ENCODE measurements at regions not wholly inside any gene's neighbourhood (a gene's known extent, or its start where the extent isn't known, plus 50 kb on each side); places are given as distances from the start of the nearest gene placed in this dataset.

DNA sequence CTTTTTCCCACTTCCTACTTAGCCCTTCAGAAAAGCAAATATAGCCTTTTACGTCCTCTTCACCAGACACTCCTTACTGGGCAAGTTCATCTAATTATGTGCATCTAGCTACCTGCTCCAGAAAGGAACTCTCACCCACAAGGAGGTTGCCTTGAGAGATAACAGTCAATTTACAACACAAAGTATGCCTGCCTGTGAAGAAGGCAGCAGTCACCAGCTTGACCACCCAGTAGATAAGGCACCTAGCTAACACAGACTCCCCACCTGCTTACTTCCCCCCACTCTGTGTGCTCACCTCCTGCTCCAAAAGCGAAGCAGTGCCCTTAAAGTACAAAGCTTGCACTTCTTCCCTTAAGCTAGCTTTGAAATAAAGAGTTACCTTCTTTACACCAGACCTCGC is 111.7 kb upstream of the MRPS30 start:
- TF ChIP-seq ZNF747 (CRISPR knock-in tag; IDR thresholded peaks at IDR 0.05; ENCODE audit: borderline replicate concordance) (no peak), ZBTB21 (CRISPR knock-in tag; IDR thresholded peaks at IDR 0.05) (no peak), SP1 (IDR thresholded peaks at IDR 0.05) (no peak), SP1 (CRISPR knock-in tag; IDR thresholded peaks at IDR 0.05) (no peak), MAX (IDR thresholded peaks at IDR 0.05) (no peak), ATF4 (CRISPR knock-in tag; IDR thresholded peaks at IDR 0.05) (no peak), ZNF552 (CRISPR knock-in tag; IDR thresholded peaks at IDR 0.05; ENCODE audit: borderline replicate concordance) (no peak), THAP7 (CRISPR knock-in tag; IDR thresholded peaks at IDR 0.05) (no peak), FOXJ3 (CRISPR knock-in tag; IDR thresholded peaks at IDR 0.05; ENCODE audit: borderline replicate concordance) (no peak), CREB1 (IDR thresholded peaks at IDR 0.05) (no peak), CREB1 (CRISPR knock-in tag; IDR thresholded peaks at IDR 0.05) (no peak), SP2 (CRISPR knock-in tag; IDR thresholded peaks at IDR 0.05) (no peak)
- TF ChIP-seq, protein P1, sequence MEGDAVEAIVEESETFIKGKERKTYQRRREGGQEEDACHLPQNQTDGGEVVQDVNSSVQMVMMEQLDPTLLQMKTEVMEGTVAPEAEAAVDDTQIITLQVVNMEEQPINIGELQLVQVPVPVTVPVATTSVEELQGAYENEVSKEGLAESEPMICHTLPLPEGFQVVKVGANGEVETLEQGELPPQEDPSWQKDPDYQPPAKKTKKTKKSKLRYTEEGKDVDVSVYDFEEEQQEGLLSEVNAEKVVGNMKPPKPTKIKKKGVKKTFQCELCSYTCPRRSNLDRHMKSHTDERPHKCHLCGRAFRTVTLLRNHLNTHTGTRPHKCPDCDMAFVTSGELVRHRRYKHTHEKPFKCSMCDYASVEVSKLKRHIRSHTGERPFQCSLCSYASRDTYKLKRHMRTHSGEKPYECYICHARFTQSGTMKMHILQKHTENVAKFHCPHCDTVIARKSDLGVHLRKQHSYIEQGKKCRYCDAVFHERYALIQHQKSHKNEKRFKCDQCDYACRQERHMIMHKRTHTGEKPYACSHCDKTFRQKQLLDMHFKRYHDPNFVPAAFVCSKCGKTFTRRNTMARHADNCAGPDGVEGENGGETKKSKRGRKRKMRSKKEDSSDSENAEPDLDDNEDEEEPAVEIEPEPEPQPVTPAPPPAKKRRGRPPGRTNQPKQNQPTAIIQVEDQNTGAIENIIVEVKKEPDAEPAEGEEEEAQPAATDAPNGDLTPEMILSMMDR (CRISPR knock-in tag; IDR thresholded peaks at IDR 0.05): no peak
- TF ChIP-seq, protein P2, sequence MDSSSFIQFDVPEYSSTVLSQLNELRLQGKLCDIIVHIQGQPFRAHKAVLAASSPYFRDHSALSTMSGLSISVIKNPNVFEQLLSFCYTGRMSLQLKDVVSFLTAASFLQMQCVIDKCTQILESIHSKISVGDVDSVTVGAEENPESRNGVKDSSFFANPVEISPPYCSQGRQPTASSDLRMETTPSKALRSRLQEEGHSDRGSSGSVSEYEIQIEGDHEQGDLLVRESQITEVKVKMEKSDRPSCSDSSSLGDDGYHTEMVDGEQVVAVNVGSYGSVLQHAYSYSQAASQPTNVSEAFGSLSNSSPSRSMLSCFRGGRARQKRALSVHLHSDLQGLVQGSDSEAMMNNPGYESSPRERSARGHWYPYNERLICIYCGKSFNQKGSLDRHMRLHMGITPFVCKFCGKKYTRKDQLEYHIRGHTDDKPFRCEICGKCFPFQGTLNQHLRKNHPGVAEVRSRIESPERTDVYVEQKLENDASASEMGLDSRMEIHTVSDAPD (CRISPR knock-in tag; IDR thresholded peaks at IDR 0.05): no peak

Measured in HepG2 (cell line).